D721Med (cell line): ENCODE measurements at regions not wholly inside any gene's neighbourhood (a gene's known extent, or its start where the extent isn't known, plus 50 kb on each side); places are given as distances from the start of the nearest gene placed in this dataset.

Source experiments
- DNase-seq: peaks from one replicate; pipeline ENCODE4 v3.0.0; 2011; ENCODE audit warnings: low spot score; ENCODE audit not compliant: insufficient read length
- FAIRE-seq: peaks from 2 replicates; lab custom pipeline; 2011; peaks lifted over from hg19 to GRCh38; lab: Jason Lieb, UNC
- CTCF ChIP-seq: IDR thresholded peaks from 2 replicates; pipeline ENCODE4 v1.5.1; 2012; ENCODE audit warnings: mild to moderate bottlenecking, control low read depth; ENCODE audit not compliant: insufficient read depth; ENCODE audit errors: missing control alignments

DNA sequence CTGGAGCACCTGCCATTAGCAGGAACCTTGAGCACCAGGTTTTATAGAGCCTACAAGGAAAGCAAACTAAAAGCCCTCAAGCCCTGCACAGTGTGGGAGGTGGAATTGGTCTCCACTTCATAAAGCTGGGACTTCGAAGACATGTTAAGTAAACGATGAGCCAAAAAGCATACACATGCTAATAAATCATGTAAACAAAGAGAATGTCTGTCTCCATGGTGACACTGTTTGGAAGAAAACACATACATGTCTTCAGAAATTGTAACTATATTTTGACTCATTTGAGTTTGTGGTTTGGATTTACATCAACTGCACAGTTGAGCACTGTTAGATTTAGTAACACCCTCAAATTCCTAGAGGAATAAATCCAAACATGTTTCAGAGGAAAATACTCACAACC lies 978.5 kb upstream of the LRRTM1 start:
- no peak for TF ChIP-seq CTCF

GRCh38 chr2:81282151-81282769 lies 977.7 kb upstream of the LRRTM1 start:
- FAIRE-seq (no peak), DNase-seq (no peak)
- no peak for TF ChIP-seq CTCF

More for the DNA sequence above, 978.5 kb upstream of the LRRTM1 start:
- no peak for DNase-seq
- no peak for FAIRE-seq

DNA sequence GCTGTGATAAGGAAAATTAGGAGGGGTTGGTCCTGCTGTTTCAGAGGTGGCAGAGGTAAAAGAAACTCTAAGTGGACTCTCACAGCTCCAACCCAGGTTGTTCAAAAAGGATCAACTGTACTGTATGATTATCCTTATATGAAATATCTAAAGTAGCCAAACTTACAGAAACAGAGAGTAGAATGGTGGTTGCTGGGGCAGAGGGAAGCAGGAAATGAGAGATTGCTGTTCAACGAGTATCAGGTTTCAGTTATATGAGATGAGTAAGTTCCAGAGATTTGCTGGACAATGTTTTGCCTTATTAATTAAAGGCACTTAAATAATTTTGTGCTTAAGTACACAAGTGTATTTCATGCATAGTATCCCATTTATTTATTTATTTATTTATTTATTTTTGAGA lies 972.0 kb upstream of the LRRTM1 start:
- FAIRE-seq = no peak
- no peak for TF ChIP-seq CTCF

DNA sequence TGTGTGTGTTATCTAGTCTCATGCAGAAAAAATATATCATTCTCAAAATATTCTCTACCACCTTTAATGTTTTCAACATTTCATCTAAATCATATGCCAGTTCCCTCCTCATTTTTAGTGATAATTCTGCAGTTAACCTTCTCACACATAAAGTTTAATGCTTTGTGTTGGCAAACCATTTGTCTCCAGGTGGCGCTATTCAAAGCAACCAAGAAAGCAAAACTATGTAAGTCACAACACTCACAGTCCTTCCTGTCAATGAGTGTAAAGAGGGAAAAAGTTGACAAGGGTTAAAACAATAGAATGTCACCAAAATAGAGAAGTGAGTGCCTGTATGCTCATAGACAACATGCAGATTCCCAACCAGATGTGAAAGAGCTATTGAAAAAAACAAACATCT lies 961.6 kb upstream of the LRRTM1 start:
- peak; percentile 45 for TF ChIP-seq CTCF
- DNase-seq = no peak
- no peak for FAIRE-seq

More for the DNA sequence above, 972.0 kb upstream of the LRRTM1 start:
- DNase-seq = no peak

GRCh38 chr2:81263989-81264388 lies 959.4 kb upstream of the LRRTM1 start:
- FAIRE-seq = no peak
- no peak for TF ChIP-seq CTCF

GRCh38 chr2:81260320-81260719 lies 955.8 kb upstream of the LRRTM1 start:
- DNase-seq = no peak
- no peak for FAIRE-seq
- no peak for TF ChIP-seq CTCF

More at GRCh38 chr2:81263989-81264388, 959.4 kb upstream of the LRRTM1 start:
- DNase-seq = no peak

- FAIRE-seq (peak; percentile 51), DNase-seq (no peak)
- TF ChIP-seq CTCF = no peak
Measured at GRCh38 chr2:81250270-81250669, 945.7 kb upstream of the LRRTM1 start.
